ENCODE measurements at regions not wholly inside any gene's neighbourhood (a gene's known extent, or its start where the extent isn't known, plus 50 kb on each side); places are given as distances from the start of the nearest gene placed in this dataset.

DNA sequence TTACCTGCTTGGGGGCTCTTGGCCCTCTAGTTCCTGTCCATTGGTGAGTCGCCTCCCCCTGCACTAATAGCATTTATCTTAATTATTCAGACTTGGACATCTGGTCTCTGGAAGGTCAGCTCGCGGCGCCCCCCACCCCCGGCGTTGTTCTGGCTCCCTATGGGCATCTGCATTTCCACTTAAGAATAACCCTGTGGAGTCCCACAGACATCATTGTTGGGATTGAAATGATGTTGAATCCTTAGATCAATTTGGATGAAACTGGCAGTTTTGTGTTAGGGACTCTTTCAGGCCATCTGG lies 313.8 kb upstream of the HS6ST1 start:
- TF ChIP-seq, protein P1, sequence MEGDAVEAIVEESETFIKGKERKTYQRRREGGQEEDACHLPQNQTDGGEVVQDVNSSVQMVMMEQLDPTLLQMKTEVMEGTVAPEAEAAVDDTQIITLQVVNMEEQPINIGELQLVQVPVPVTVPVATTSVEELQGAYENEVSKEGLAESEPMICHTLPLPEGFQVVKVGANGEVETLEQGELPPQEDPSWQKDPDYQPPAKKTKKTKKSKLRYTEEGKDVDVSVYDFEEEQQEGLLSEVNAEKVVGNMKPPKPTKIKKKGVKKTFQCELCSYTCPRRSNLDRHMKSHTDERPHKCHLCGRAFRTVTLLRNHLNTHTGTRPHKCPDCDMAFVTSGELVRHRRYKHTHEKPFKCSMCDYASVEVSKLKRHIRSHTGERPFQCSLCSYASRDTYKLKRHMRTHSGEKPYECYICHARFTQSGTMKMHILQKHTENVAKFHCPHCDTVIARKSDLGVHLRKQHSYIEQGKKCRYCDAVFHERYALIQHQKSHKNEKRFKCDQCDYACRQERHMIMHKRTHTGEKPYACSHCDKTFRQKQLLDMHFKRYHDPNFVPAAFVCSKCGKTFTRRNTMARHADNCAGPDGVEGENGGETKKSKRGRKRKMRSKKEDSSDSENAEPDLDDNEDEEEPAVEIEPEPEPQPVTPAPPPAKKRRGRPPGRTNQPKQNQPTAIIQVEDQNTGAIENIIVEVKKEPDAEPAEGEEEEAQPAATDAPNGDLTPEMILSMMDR (IDR thresholded peaks at IDR 0.05), result no peak
- TF ChIP-seq EZH2 (IDR thresholded peaks at IDR 0.05) (no peak), EZH2phosphoT487 (IDR thresholded peaks at IDR 0.05) (no peak)

Measured in neural progenitor cell (in vitro differentiated cells).